ENCODE measurements at regions not wholly inside any gene's neighbourhood (a gene's known extent, or its start where the extent isn't known, plus 50 kb on each side); places are given as distances from the start of the nearest gene placed in this dataset.

GRCh38 chr6:169382735-169383134 lies 129.1 kb upstream of the THBS2 start:
- no peak for TF ChIP-seq SUZ12 (IDR thresholded peaks at IDR 0.05; ENCODE audit: extremely low read depth, insufficient read depth, insufficient read length)
- TF ChIP-seq YY1 (IDR thresholded peaks at IDR 0.05; ENCODE audit: insufficient read depth, insufficient read length) = no peak
- TF ChIP-seq ZNF274 (IDR thresholded peaks at IDR 0.05; ENCODE audit: low read depth, low read length) = no peak

Data from NT2/D1 (cell line).